Small intestine (tissue), 7 donors: ENCODE measurements at regions not wholly inside any gene's neighbourhood (a gene's known extent, or its start where the extent isn't known, plus 50 kb on each side); places are given as distances from the start of the nearest gene placed in this dataset.

Source experiments
- DNase-seq, 2 donors: peaks; one replicate each; pipeline versions ENCODE4 v3.0.0 to v3.0.0-alpha.2; 2013
- FAIRE-seq: peaks from 2 replicates; lab custom pipeline; 2012; peaks lifted over from hg19 to GRCh38; lab: Jason Lieb, UNC
- H3K27ac ChIP-seq, 3 donors: one replicate each; pipeline ENCODE4 v1.5.1; 2013; ENCODE audit warnings: low read length in 2 of 3, mild to moderate bottlenecking in 2 of 3, control low read depth in 1 of 3, inconsistent platforms in 1 of 3, low read depth in 1 of 3, moderate library complexity in 1 of 3
- H3K27me3 ChIP-seq, 3 donors: one replicate each; pipeline ENCODE4 v1.6.1; 2013; ENCODE audit warnings: low read length in 3 of 3, inconsistent platforms in 1 of 3; ENCODE audit not compliant: control insufficient read depth in 3 of 3, insufficient read depth in 3 of 3
- H3K36me3 ChIP-seq, 3 donors: one replicate each; pipeline ENCODE4 v1.6.1; 2013; ENCODE audit warnings: low read length in 3 of 3, inconsistent platforms in 1 of 3, low read depth in 1 of 3, mild to moderate bottlenecking in 1 of 3, moderate library complexity in 1 of 3; ENCODE audit not compliant: control insufficient read depth in 3 of 3, insufficient read depth in 2 of 3
- H3K4me1 ChIP-seq, 3 donors: one replicate each; pipeline ENCODE4 v1.6.1; 2013; ENCODE audit warnings: low read length in 2 of 3, inconsistent platforms in 1 of 3, low read depth in 1 of 3, mild to moderate bottlenecking in 1 of 3, moderate library complexity in 1 of 3; ENCODE audit not compliant: control insufficient read depth in 3 of 3, insufficient read depth in 2 of 3
- H3K4me3 ChIP-seq, 3 donors: one replicate each; pipeline ENCODE4 v1.5.1; 2013; ENCODE audit warnings: low read length in 3 of 3, control low read depth in 1 of 3, inconsistent platforms in 1 of 3, low read depth in 1 of 3, mild to moderate bottlenecking in 1 of 3, moderate library complexity in 1 of 3
- H3K9me3 ChIP-seq, 2 donors: one replicate each; pipeline ENCODE4 v1.6.1; 2013; ENCODE audit warnings: low read depth in 1 of 2, low read length in 1 of 2; ENCODE audit not compliant: control insufficient read depth in 2 of 2, insufficient read depth in 1 of 2
- WGBS, 3 donors: extraction: QIAGEN DNeasy Blood & Tissue Kit; methylation state at CpG; one replicate each; pipeline ENCODE4 v1.1.7; 2013; 5-methylcytosine and 5-hydroxymethylcytosine counted together
- donor health status: healthy with polysubstance abuse.
- donor health status: control.
- donor health status: control.
- donor health status: Bipolar disorder and iron deficiency.
- donor health status: healthy.

DNA sequence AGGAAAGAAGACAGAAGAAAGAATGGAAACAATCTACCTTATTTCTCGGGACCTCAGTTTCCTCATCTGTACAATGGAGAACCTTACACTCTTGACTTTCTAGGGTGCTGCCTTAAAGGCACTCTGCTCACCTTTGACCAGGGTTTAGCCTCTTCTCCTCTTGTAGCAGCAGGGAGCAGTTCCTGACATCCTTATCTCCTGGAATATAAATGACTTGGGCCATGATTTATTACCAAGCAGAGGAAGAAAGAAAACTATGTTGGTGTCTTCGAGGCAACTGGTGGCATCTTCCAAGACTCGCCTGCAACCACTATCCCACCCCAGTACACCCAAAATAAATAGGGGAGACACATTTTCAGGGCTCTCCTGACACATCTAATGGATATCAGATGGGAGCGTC lies 314.2 kb downstream of the BUD13 start:
- FAIRE-seq (no peak), DNase-seq (peak; percentile 45 to 83)
- no peaks in the 10 kb centered on the region for H3K27me3 ChIP-seq
- H3K27ac ChIP-seq = peak overlapping the region in 1 of 3 donors; percentile 28
- 19 to 43% (median 42%) methylated on average over 4 of the region's 4 CpGs for WGBS, 3 donors
- H3K4me3 ChIP-seq = no peak overlapping the region
- no peaks in the 10 kb centered on the region for H3K36me3 ChIP-seq
- peaks cover 7 to 40% (median 10%) of the 10 kb centered on the region in 3 donors for H3K4me1 ChIP-seq
- H3K9me3 ChIP-seq = no peaks in the 10 kb centered on the region

DNA sequence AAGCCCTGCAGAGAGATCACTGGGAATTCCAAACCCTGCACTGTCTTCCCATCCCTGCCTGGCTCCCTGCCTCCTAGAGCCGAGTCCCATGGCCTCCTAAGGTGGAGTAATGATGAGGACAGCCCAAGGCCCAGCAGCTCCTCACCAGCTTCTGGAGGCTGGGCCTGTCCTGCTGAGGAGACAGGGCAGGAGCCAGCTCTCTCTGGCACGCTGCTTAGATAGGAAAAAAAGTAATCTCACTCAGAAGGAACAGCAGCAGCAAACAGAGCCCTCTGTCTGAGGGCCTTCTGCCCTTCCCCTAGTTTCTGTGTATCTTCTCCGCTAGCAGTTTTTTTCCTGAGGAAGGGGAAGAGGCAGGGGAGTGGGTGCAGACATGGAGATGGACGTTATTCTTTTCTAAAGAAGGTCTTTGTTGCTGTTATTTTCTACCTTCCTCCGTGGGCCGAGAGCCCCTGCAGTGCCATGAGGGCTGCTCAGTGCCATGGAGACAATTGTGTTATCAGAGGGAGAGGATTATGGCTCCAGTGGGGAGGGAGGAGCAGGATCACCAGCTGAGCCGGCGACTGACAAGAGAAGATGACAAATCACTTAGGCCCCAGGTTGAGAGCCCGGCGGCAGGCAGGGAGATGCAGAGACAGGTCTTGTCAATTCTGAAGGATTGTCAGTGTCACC lies 315.3 kb downstream of the BUD13 start:
- no peaks in the 10 kb centered on the region for H3K9me3 ChIP-seq
- no peaks in the 10 kb centered on the region for H3K27me3 ChIP-seq
- DNase-seq = no peak
- no peaks in the 10 kb centered on the region for H3K36me3 ChIP-seq
- WGBS, 3 donors = 30 to 54% (median 38%) methylated on average over 10 of the region's 10 CpGs
- no peak overlapping the region for H3K27ac ChIP-seq
- peaks cover 7 to 40% (median 10%) of the 10 kb centered on the region in 3 donors for H3K4me1 ChIP-seq
- H3K4me3 ChIP-seq = no peak overlapping the region
- no peak for FAIRE-seq

DNA sequence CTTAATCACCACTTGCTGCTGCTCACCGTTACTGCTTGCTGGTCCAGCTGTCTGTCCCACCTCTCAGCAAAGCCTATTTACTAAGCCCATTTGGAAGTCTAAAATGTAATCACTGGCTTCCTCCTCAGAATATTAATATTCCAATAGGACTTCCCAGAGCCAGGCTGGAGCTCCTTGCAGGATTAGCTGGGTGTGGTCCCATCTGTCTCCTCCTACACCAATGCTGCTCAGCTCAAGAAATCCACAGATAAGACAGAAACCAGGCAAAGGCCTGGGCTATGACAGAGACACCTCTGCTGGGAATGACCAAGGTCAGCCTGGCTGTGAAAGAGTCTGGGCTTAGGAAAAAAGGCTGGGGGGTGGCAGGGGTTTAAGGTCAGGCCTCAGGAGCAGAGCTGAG lies 317.8 kb downstream of the BUD13 start:
- Histone ChIP-seq H3K27ac (no peak overlapping the region), H3K4me1 (peaks cover 6 to 17% (median 7%) of the 10 kb centered on the region in 3 donors), H3K27me3 (peaks cover 0 to 2% (median 0%) of the 10 kb centered on the region in 3 donors), H3K9me3 (no peaks in the 10 kb centered on the region), H3K36me3 (no peaks in the 10 kb centered on the region), H3K4me3 (no peak overlapping the region)
- peak in 1 of 2 donors; percentile 54 for DNase-seq
- no peak for FAIRE-seq
- 67 to 70% (median 69%) methylated on average over 1 of the region's 1 CpG for WGBS, 3 donors

DNA sequence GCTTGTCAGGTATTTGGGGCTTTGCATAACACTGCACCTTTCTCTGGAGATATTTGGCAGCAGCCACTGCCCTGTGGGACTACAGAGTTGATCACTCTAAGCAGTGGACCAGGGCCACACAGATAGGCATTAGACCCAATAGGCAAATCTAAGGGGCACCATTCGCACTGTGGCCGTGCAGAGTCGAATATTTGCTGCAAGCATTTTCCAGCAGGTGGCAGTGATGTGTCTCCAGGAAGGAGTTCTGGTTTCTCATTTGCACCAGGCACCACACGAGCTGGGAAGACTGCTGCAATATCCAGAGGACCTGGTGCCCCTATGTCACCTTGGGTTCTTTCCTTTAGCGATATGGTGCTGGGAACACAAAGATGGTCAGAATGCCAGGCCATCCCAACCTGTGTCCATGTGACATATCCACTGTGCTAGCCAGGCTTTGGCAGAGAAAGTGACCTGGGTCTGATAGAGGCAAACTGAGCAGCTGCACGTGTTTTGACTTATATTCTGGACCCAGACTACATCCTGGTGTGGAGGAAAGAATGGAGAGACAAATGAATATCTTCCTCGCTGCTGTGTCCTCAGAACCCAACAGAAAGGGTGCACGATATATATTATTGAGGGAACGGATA lies 318.7 kb downstream of the BUD13 start:
- Histone ChIP-seq H3K4me1 (peaks cover 3 to 10% (median 3%) of the 10 kb centered on the region in 3 donors), H3K4me3 (no peak overlapping the region), H3K27ac (no peak overlapping the region), H3K36me3 (no peaks in the 10 kb centered on the region), H3K27me3 (peaks cover 0 to 2% (median 0%) of the 10 kb centered on the region in 3 donors), H3K9me3 (no peaks in the 10 kb centered on the region)
- peak; percentile 72 to 82 for DNase-seq
- FAIRE-seq = no peak
- WGBS, 3 donors = 41 to 47% (median 46%) methylated on average over 9 of the region's 9 CpGs

DNA sequence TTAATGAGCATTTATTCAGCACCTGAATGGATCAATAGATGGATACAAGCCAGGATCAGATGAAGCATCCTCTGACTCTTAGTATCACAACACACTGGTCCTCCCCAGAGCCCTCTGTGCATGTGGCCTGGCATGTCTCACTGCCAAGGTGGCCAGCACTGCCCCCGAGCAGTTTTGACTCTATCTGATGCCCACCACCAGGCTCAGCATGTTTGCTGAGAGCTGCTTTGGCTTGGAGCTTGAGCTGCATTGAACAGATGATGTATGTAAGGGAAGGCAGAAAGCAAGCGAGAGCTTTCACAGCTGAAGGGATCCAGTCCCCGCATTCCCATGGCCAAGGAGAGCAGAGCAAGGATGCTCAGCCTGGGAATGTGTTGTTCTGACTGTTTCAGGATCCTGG lies 320.3 kb downstream of the BUD13 start:
- no peaks in the 10 kb centered on the region for H3K9me3 ChIP-seq
- no peak overlapping the region for H3K27ac ChIP-seq
- peaks cover 0 to 4% (median 2%) of the 10 kb centered on the region in 3 donors for H3K4me1 ChIP-seq
- FAIRE-seq (no peak), DNase-seq (no peak)
- no peak overlapping the region for H3K4me3 ChIP-seq
- no peaks in the 10 kb centered on the region for H3K36me3 ChIP-seq
- H3K27me3 ChIP-seq = peaks cover 0 to 2% (median 0%) of the 10 kb centered on the region in 3 donors
- WGBS, 3 donors = 78 to 86% (median 82%) methylated on average over 3 of the region's 3 CpGs

DNA sequence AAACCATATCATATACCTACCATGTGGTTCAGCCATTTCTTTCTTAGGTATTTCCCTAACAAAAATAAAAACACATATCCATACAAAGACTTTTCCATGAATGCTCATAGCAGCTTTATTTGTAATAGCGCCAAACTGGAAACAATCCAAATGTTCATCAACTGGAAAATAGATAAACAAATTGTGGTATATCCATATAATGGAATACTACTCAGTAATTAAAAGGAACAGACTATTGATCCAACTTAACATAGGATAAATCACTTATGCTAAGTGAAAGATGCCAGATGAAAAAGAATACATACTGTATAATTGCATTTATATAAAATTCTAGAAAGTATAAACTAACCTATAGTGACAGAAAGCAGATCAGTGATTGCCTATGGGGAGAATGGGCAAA lies 323.3 kb downstream of the BUD13 start:
- Histone ChIP-seq H3K4me1 (peaks cover 4 to 14% (median 7%) of the 10 kb centered on the region in 3 donors), H3K4me3 (no peak overlapping the region), H3K27me3 (peaks cover 0 to 2% (median 0%) of the 10 kb centered on the region in 3 donors), H3K9me3 (no peaks in the 10 kb centered on the region), H3K36me3 (no peaks in the 10 kb centered on the region), H3K27ac (no peak overlapping the region)
- WGBS, 3 donors = 91 to 95% (median 94%) methylated on average over 1 of the region's 1 CpG
- FAIRE-seq = no peak
- DNase-seq = no peak

DNA sequence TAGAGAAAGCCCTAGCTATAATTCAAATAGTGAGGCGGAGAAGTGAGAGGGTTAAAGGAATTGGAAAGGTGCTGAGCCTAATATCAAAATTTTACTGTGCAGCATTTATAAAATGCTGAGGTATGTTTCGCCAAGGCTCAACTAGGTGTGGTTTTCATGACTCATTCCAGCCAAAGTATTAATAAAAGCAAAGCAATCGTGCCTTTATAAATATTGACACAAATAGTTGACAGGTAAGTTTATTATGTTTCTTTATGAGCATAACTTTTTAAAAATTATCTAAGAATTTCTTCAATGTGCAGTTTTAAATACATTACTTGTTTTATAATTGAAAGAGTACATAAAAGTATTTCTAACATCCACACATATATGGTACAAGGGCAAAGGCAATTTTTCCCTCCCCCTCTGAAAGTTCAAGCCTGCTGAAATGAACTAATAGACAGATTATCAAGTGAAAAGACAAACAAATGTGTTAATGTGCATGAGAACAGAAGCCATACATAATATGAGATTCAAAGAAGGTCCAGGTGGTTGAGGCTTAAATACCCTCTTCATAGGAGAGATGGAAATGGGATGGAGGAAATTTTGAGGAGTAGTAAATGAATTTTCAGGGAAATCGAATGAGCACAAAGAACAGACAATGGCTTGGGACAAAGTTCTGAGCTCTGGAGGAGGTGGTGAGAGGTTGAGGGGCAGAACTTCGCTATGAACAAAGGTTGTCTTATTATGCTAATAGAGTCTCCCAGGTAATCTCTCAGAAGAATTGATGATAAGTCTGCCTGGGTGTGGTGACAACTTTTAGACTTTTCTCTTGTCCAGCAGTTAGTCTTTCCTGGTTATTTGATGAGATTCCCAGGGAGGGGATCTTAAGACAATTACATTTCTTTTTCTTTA lies 326.5 kb downstream of the BUD13 start:
- WGBS, 3 donors = 10 to 39% (median 24%) methylated on average over 5 of the region's 5 CpGs
- peaks cover 4 to 14% (median 7%) of the 10 kb centered on the region in 3 donors for H3K4me1 ChIP-seq
- FAIRE-seq = peak; percentile 19
- no peaks in the 10 kb centered on the region for H3K36me3 ChIP-seq
- no peak overlapping the region for H3K4me3 ChIP-seq
- H3K9me3 ChIP-seq = no peaks in the 10 kb centered on the region
- peaks cover 0 to 2% (median 0%) of the 10 kb centered on the region in 3 donors for H3K27me3 ChIP-seq
- peak in 1 of 2 donors; percentile 80 for DNase-seq
- peak overlapping the region in 1 of 3 donors; percentile 67 for H3K27ac ChIP-seq
